Pancreas (tissue), 10 donors: ENCODE measurements at regions not wholly inside any gene's neighbourhood (a gene's known extent, or its start where the extent isn't known, plus 50 kb on each side); places are given as distances from the start of the nearest gene placed in this dataset.

ENCODE experiments used
- ATAC-seq, 4 donors: fragments of 200-7000 bp; cut with Tn5 transposase; one replicate each; pipeline versions ENCODE4 v1.8.0 to v1.9.1; 2020; ENCODE audit warnings: mild to moderate bottlenecking in 4 of 4, moderate library complexity in 4 of 4
- DNase-seq, 6 donors: peaks; one replicate each; pipeline ENCODE4 v3.0.0-alpha.2; 2020
- FAIRE-seq: peaks from 2 replicates; lab custom pipeline; 2012; peaks lifted over from hg19 to GRCh38; lab: Jason Lieb, UNC
- H3K27ac ChIP-seq, 4 donors: fragments of 200-600 bp; sonication (generic); 1 replicate in 3 of 4; 2 replicates in 1 of 4; pipeline versions ENCODE4 v1.5.0 to v1.8.0; 2020
- H3K27me3 ChIP-seq, 4 donors: fragments of 200-600 bp; one replicate each; pipeline ENCODE4 v1.8.0; 2021
- H3K36me3 ChIP-seq, 3 donors: fragments of 200-600 bp; sonication (generic) in 1 of 3; one replicate each; pipeline versions ENCODE4 v1.5.0 to v1.8.0; 2020 to 2021
- H3K4me1 ChIP-seq, 3 donors: fragments of 200-600 bp; one replicate each; pipeline ENCODE4 v1.8.0; 2021
- H3K4me3 ChIP-seq, 4 donors: fragments of 200-600 bp; sonication (generic) in 2 of 4; one replicate each; pipeline versions ENCODE4 v1.5.0 to v1.8.0; 2020 to 2021
- H3K9me3 ChIP-seq, 4 donors: fragments of 200-600 bp; one replicate each; pipeline ENCODE4 v1.8.0; 2021
- WGBS, 2 donors: extraction: QIAGEN DNeasy Blood & Tissue Kit; methylation state at CpG; one replicate each; pipeline ENCODE4 v1.1.7; 2013; 5-methylcytosine and 5-hydroxymethylcytosine counted together
- intact Hi-C, 3 donors: fragments of 100-400 bp; cut with DNase I; formaldehyde crosslinking; loops; one replicate each; pipeline versions ENCODE4 v1.11.1 to v1.14.2; 2022
- TF ChIP-seq, protein P1 (sequence below), 4 donors: fragments of 200-600 bp; sonication (generic) in 3 of 4; IDR thresholded peaks; one replicate each; pipeline versions ENCODE4 v1.5.0 to v1.8.0; 2021; ENCODE audit warnings: antibody characterized with exemption in 4 of 4
- donor health status: healthy with polysubstance abuse.
- donor health status: DM: no; HTN: no; CAD: no; lungs with moderate emphysema.
- donor health status: DM: no; HTN: no; CAD: no.
- donor health status: control.
- donor health status: control.
- donor health status: Bipolar disorder and iron deficiency.
- donor health status: DM: yes; HTN: yes; CAD: no.
- donor health status: DM: no; HTN: no; CAD: no.
- donor health status: DM: no; HTN: no; CAD: no.
- donor health status: DM: yes; HTN: yes; CAD: no.

DNA sequence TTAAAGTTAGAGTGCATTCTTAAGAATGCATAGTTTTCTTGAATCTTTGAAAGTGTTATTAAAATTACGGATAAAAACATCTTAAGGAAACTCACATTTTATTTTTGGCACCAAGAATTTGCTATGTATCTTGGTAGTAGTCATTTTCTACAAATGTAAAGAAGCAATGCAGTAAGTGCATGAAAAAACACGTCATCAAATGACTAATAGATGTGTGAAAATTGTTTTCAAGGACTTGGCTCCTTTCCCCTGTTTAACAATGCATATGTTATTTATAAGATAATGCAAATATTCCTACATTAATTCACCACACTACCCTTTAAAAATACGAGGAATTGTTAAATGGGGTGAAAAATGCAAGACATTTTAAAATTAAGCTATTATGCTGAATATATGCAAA is 461.2 kb upstream of the PCDH7 start:
- intact Hi-C loops, result no loop called here
- 40 to 49% methylated on average over 3 of the region's 3 CpGs for WGBS, 2 donors
- H3K36me3 ChIP-seq, result no peaks in the 10 kb centered on the region
- TF ChIP-seq, protein P1, sequence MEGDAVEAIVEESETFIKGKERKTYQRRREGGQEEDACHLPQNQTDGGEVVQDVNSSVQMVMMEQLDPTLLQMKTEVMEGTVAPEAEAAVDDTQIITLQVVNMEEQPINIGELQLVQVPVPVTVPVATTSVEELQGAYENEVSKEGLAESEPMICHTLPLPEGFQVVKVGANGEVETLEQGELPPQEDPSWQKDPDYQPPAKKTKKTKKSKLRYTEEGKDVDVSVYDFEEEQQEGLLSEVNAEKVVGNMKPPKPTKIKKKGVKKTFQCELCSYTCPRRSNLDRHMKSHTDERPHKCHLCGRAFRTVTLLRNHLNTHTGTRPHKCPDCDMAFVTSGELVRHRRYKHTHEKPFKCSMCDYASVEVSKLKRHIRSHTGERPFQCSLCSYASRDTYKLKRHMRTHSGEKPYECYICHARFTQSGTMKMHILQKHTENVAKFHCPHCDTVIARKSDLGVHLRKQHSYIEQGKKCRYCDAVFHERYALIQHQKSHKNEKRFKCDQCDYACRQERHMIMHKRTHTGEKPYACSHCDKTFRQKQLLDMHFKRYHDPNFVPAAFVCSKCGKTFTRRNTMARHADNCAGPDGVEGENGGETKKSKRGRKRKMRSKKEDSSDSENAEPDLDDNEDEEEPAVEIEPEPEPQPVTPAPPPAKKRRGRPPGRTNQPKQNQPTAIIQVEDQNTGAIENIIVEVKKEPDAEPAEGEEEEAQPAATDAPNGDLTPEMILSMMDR (IDR thresholded peaks at IDR 0.05), result no peak
- no peaks in the 10 kb centered on the region for H3K4me1 ChIP-seq
- no peak for DNase-seq
- H3K4me3 ChIP-seq, result no peak overlapping the region
- no peak overlapping the region for H3K27ac ChIP-seq
- no peak for ATAC-seq
- H3K9me3 ChIP-seq, result no peaks in the 10 kb centered on the region
- H3K27me3 ChIP-seq, result no peaks in the 10 kb centered on the region
- no peak for FAIRE-seq

DNA sequence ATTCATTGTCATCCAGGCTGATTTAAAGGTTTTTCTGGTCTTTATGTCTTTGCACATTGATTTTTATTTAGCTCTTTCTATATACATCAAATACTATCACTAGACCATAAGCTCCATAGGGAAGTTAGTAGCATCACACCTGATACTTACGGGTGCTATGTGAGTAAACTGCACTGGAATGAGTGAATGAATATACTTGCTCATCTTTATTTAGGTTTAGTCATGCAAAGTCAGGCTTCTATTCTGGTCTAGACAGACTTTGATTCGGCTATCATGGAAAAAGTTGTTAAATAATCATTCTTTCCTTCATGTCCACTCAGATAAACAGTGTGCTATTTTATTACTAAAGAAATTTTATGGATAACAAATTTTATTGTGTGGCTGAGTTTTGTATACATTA is 457.8 kb upstream of the PCDH7 start:
- no peaks in the 10 kb centered on the region for H3K4me1 ChIP-seq

DNA sequence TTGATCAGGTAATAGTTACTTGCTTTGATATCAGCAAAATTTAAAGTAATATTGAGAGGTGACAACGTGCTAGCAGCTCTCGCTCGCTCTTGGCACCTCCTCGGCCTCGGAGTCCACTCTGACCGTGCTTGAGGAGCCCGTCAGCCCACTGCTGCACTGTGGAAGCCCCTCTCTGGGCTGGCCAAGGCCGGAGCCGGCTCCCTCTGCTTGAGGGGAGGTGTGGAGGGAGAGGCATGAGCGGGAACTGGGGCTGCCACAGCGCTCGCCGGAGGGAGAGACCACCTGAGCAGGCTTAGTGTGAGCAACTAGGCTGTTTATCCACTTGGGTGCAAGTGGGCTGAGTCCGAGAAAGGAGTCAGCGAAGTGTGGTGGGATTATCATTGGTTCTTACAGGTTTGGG is 455.7 kb upstream of the PCDH7 start:
- DNase-seq, result peak in 1 of 6 donors; percentile 43
- WGBS, 2 donors, result 74 to 81% methylated on average over 15 of the region's 15 CpGs
- no peaks in the 10 kb centered on the region for H3K36me3 ChIP-seq
- no peaks in the 10 kb centered on the region for H3K9me3 ChIP-seq
- no peak for FAIRE-seq
- intact Hi-C loops, result no loop called here
- ATAC-seq, result no peak
- no peaks in the 10 kb centered on the region for H3K4me1 ChIP-seq
- no peaks in the 10 kb centered on the region for H3K27me3 ChIP-seq
- no peak overlapping the region for H3K4me3 ChIP-seq
- no peak overlapping the region for H3K27ac ChIP-seq
- TF ChIP-seq, protein P1 (IDR thresholded peaks at IDR 0.05), result no peak

More for the DNA sequence above, 457.8 kb upstream of the PCDH7 start:
- no peak overlapping the region for H3K4me3 ChIP-seq
- DNase-seq (no peak), ATAC-seq (no peak), FAIRE-seq (no peak)
- H3K36me3 ChIP-seq, result no peaks in the 10 kb centered on the region
- no peaks in the 10 kb centered on the region for H3K27me3 ChIP-seq
- no peak overlapping the region for H3K27ac ChIP-seq
- no peaks in the 10 kb centered on the region for H3K9me3 ChIP-seq
- WGBS, 2 donors, result 60 to 68% methylated on average over 2 of the region's 2 CpGs
- TF ChIP-seq, protein P1 (IDR thresholded peaks at IDR 0.05), result no peak
- intact Hi-C loops, result no loop called here

- 39 to 40% methylated on average over 3 of the region's 3 CpGs for WGBS, 2 donors
- TF ChIP-seq, protein P1 (IDR thresholded peaks at IDR 0.05), result no peak
- intact Hi-C loops, result no loop called here
- H3K9me3 ChIP-seq, result no peaks in the 10 kb centered on the region
- no peak overlapping the region for H3K4me3 ChIP-seq
- no peaks in the 10 kb centered on the region for H3K4me1 ChIP-seq
- DNase-seq, result no peak
- peak; percentile 17 for FAIRE-seq
- ATAC-seq, result no peak
- no peaks in the 10 kb centered on the region for H3K36me3 ChIP-seq
- H3K27ac ChIP-seq, result no peak overlapping the region
- H3K27me3 ChIP-seq, result no peaks in the 10 kb centered on the region
These were observed 454.5 kb upstream of the PCDH7 start for GRCh38 chr4:30265716-30266115.

- Histone ChIP-seq H3K4me3 (no peak overlapping the region), H3K36me3 (no peaks in the 10 kb centered on the region), H3K27me3 (no peaks in the 10 kb centered on the region), H3K9me3 (no peaks in the 10 kb centered on the region), H3K4me1 (no peaks in the 10 kb centered on the region), H3K27ac (no peak overlapping the region)
- FAIRE-seq (no peak), ATAC-seq (no peak), DNase-seq (no peak)
- intact Hi-C loops, result no loop called here
- TF ChIP-seq, protein P1 (IDR thresholded peaks at IDR 0.05), result no peak
- WGBS, 2 donors, result 34 to 42% methylated on average over 2 of the region's 2 CpGs
These were observed 451.8 kb upstream of the PCDH7 start for GRCh38 chr4:30268370-30268769.
